Nephron progenitor cell (in vitro differentiated cells): ENCODE measurements at regions not wholly inside any gene's neighbourhood (a gene's known extent, or its start where the extent isn't known, plus 50 kb on each side); places are given as distances from the start of the nearest gene placed in this dataset.

Experiments used
- DNase-seq: peaks from one replicate; pipeline ENCODE4 v3.0.0; 2021
- H3K27ac Mint-ChIP-seq: 2 replicates; pipeline ENCODE4 v1.8.0; 2021; ENCODE audit warnings: mild to moderate bottlenecking, moderate library complexity, mixed read lengths
- H3K27me3 Mint-ChIP-seq: 2 replicates; pipeline ENCODE4 v1.8.0; 2021; ENCODE audit warnings: mild to moderate bottlenecking, low read depth, mixed read lengths; ENCODE audit not compliant: poor library complexity
- H3K36me3 Mint-ChIP-seq: 2 replicates; pipeline ENCODE4 v1.8.0; 2021; ENCODE audit warnings: low read depth, mixed read lengths
- H3K4me1 Mint-ChIP-seq: 2 replicates; pipeline ENCODE4 v1.8.0; 2021; ENCODE audit warnings: mixed read lengths
- H3K4me3 Mint-ChIP-seq: 2 replicates; pipeline ENCODE4 v1.8.0; 2021; ENCODE audit warnings: mild to moderate bottlenecking, moderate library complexity, mixed read lengths
- H3K9me3 Mint-ChIP-seq: 2 replicates; pipeline ENCODE4 v1.8.0; 2021; ENCODE audit warnings: mild to moderate bottlenecking, moderate library complexity, mixed read lengths
- TF ChIP-seq, protein P1 (sequence below): fragments of 200-600 bp; sonication (generic); IDR thresholded peaks from 2 replicates; pipeline ENCODE4 v1.5.0; 2021; ENCODE audit warnings: antibody characterized with exemption

DNA sequence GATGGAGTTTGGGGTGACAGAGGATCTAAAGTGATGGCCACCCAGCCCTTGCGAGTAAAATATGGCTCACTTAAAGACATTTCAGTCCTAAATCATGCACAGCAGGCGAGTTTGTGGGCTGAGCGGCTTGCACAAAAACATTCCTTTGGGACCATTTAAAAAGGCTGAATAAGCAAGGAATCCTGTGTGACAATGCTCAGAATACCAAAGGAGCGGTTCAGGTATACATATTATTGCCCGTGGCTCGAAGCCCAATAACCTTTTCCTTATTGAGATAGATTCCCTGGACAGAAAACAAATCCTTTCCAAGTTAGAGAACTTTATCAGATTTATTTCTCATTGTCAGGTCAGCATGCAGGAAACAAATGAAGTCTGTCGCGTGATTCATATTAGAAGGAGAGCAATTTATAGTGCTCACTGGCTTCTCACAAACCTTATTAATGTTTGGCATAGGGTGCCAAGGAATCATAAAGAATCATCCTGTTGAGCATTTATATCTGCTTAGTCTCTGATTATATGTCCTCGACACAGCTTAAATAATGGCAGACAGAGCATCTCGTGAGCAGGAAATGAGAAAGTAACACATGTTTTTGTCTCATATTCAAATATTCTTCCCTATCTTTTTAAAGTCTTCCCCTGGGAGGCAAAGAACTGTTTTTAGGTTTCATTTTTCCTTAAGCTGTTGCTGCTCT is 121.3 kb downstream of the TRMT11 start:
- H3K9me3 Mint-ChIP-seq: peaks cover 6% of the 10 kb centered on the region
- no peak for DNase-seq
- peaks cover 4% of the 10 kb centered on the region for H3K27me3 Mint-ChIP-seq
- TF ChIP-seq, protein P1, sequence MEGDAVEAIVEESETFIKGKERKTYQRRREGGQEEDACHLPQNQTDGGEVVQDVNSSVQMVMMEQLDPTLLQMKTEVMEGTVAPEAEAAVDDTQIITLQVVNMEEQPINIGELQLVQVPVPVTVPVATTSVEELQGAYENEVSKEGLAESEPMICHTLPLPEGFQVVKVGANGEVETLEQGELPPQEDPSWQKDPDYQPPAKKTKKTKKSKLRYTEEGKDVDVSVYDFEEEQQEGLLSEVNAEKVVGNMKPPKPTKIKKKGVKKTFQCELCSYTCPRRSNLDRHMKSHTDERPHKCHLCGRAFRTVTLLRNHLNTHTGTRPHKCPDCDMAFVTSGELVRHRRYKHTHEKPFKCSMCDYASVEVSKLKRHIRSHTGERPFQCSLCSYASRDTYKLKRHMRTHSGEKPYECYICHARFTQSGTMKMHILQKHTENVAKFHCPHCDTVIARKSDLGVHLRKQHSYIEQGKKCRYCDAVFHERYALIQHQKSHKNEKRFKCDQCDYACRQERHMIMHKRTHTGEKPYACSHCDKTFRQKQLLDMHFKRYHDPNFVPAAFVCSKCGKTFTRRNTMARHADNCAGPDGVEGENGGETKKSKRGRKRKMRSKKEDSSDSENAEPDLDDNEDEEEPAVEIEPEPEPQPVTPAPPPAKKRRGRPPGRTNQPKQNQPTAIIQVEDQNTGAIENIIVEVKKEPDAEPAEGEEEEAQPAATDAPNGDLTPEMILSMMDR: no peak
- peaks cover 41% of the 10 kb centered on the region for H3K4me1 Mint-ChIP-seq
- peaks cover 29% of the 10 kb centered on the region for H3K36me3 Mint-ChIP-seq
- H3K27ac Mint-ChIP-seq: no peak overlapping the region
- H3K4me3 Mint-ChIP-seq: no peak overlapping the region

DNA sequence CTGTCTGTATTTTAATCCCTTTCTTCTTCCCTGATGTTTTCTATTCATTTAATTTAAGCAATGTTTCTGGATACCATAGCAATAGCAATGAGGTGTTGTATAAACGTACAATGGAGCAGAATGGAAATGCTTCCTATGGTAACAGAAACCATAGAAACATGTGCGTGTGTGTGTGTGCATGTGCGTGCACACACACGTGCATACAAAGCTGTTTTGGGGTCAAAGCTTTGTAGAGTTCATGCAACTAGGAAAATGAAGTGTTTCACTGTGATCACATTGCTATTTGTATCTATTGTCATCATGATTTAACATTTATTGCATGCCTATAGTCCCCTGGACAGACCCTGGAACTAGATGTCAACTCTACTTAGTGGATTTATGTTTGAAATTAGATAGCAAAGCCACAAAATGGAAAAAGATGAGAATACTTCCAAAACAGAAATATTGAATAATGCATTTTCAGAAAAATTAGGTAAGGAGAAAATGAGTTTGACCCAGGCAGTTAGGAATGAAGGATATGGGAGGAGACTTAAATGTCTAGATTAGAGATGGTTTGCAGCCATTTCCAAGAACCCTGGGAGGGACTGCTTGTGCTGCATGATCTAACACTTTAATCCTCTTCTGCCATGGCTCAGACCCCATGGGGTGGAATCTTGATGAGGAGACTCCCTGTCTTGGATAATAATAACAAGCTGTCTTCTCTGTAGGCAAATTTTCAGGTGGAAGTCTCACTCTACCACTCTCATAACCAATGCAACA is 124.4 kb downstream of the TRMT11 start:
- Mint-ChIP-seq H3K9me3 (no peaks in the 10 kb centered on the region), H3K27ac (no peak overlapping the region), H3K4me1 (peaks cover 29% of the 10 kb centered on the region), H3K27me3 (no peaks in the 10 kb centered on the region), H3K36me3 (peaks cover 7% of the 10 kb centered on the region), H3K4me3 (no peak overlapping the region)
- DNase-seq: no peak
- TF ChIP-seq, protein P1: no peak

DNA sequence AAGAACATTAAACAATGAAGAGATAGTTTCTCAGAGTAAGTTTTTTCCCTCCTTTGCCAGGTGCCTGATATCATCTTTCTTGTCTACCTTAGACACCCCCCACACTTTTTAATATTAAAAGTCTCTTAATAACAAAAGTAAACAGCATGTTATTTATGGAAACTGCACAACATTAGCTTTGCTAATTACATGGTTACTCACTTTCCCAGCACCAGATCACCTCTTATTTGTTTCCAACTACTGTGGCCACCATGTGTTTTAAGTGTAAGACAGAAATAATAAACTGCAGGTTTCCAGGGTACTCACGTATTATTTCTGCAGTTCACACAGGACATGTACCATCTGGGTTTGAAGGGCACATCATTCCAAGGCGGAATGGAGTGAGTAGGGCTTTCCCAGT is 125.0 kb downstream of the TRMT11 start:
- no peaks in the 10 kb centered on the region for H3K27me3 Mint-ChIP-seq
- DNase-seq: no peak
- no peak overlapping the region for H3K4me3 Mint-ChIP-seq
- H3K36me3 Mint-ChIP-seq: peaks cover 13% of the 10 kb centered on the region
- H3K9me3 Mint-ChIP-seq: no peaks in the 10 kb centered on the region
- H3K4me1 Mint-ChIP-seq: peaks cover 29% of the 10 kb centered on the region
- H3K27ac Mint-ChIP-seq: no peak overlapping the region
- TF ChIP-seq, protein P1: no peak

DNA sequence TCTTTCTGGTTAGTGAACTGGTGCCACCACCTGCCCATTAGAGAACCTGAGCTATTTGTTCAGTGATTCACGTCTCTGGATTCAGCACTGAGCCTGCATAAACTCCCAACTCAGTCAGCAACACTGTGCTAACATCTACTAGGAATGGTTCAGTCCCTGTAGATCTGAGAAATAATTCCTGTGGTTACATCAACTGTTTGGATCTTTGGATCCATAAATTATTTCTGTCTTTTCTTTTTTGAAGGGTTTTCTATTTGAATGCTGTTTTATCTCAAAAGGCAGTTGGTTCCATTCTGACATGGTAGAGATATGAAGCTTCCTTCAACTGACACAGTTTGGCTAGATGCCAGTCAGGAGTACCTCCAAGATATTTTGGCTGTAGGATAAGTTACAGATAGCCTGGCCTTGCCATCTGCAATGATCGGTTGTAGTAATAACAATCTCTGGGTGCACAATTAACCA is 125.9 kb downstream of the TRMT11 start:
- Mint-ChIP-seq H3K27me3 (no peaks in the 10 kb centered on the region), H3K4me1 (peaks cover 24% of the 10 kb centered on the region), H3K27ac (no peak overlapping the region), H3K9me3 (no peaks in the 10 kb centered on the region), H3K4me3 (no peak overlapping the region), H3K36me3 (peaks cover 16% of the 10 kb centered on the region)
- TF ChIP-seq, protein P1: no peak
- DNase-seq: no peak

DNA sequence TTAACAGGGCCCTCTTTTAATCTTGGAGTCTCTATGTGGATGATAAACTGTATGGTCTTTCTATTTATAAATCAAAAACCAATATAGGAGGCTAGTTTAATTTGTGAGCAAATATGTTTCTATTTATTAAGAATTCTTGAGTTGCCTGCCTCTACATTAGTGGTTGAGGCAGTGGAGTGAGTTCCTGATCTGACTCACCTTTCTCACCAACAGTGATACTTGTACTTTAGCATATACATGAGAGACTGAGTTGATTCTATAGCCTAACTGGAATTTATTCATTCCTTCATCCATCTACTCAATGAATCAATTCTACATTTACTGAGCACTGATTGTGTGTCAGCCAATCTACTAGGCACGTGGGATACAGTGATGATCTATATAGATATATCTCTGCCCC is 126.9 kb downstream of the TRMT11 start:
- Mint-ChIP-seq H3K4me3 (no peak overlapping the region), H3K4me1 (peaks cover 13% of the 10 kb centered on the region), H3K9me3 (no peaks in the 10 kb centered on the region), H3K27ac (no peak overlapping the region), H3K27me3 (no peaks in the 10 kb centered on the region), H3K36me3 (peaks cover 22% of the 10 kb centered on the region)
- no peak for DNase-seq
- TF ChIP-seq, protein P1: no peak
